B cell (primary cell): ENCODE measurements at regions not wholly inside any gene's neighbourhood (a gene's known extent, or its start where the extent isn't known, plus 50 kb on each side); places are given as distances from the start of the nearest gene placed in this dataset.

Experiments used
- CTCF ChIP-seq: fragments of 200-600 bp; IDR thresholded peaks from one replicate; pipeline ENCODE4 v1.8.0; 2022; ENCODE audit warnings: antibody characterized with exemption, mild to moderate bottlenecking
- EZH2 ChIP-seq: IDR thresholded peaks from 2 replicates; pipeline ENCODE4 v1.6.1; 2012; ENCODE audit warnings: borderline replicate concordance, low read depth, mild to moderate bottlenecking, moderate library complexity, low read length; ENCODE audit not compliant: insufficient read depth, poor library complexity, severe bottlenecking

GRCh38 chr5:118557251-118557661 lies 431.1 kb downstream of the DTWD2 start:
- TF ChIP-seq CTCF (no peak), EZH2 (no peak)
